Lower leg skin (tissue), 3 donors: ENCODE measurements at regions not wholly inside any gene's neighbourhood (a gene's known extent, or its start where the extent isn't known, plus 50 kb on each side); places are given as distances from the start of the nearest gene placed in this dataset.

Experiments
- CTCF ChIP-seq, 3 donors: fragments of 450-650 bp; IDR thresholded peaks; one replicate each; pipeline ENCODE4 v1.5.1; 2016; ENCODE audit warnings: antibody characterized with exemption in 3 of 3, mild to moderate bottlenecking in 3 of 3, moderate library complexity in 2 of 3
- POLR2A ChIP-seq, 2 donors: fragments of 450-650 bp; IDR thresholded peaks; one replicate each; pipeline ENCODE4 v1.6.1; 2016 to 2017; ENCODE audit warnings: antibody characterized with exemption in 2 of 2, mild to moderate bottlenecking in 1 of 2, moderate library complexity in 1 of 2

- TF ChIP-seq CTCF (IDR thresholded peaks at IDR 0.05), result no peak
- TF ChIP-seq POLR2A (IDR thresholded peaks at IDR 0.05), result no peak
Observed at GRCh38 chr2:64812285-64812684, 158.6 kb upstream of the SERTAD2 start.
